CD14-positive monocyte (primary cell): ENCODE measurements at regions not wholly inside any gene's neighbourhood (a gene's known extent, or its start where the extent isn't known, plus 50 kb on each side); places are given as distances from the start of the nearest gene placed in this dataset.

Experiments
- DNase-seq, 3 donors: peaks; one replicate each; pipeline ENCODE4 v3.0.0-alpha.2; 2011 to 2022
- H2AFZ ChIP-seq: 2 replicates; pipeline ENCODE4 v1.6.0; 2012; ENCODE audit warnings: mild to moderate bottlenecking, low read depth, low read length, inconsistent platforms; ENCODE audit not compliant: insufficient read depth, poor library complexity, severe bottlenecking
- H3K27ac ChIP-seq, 2 donors: 1 replicate in 1 of 2; 2 replicates in 1 of 2; pipeline ENCODE4 v1.5.1; 2012 to 2013; ENCODE audit warnings: low read length in 2 of 2, control low read depth in 1 of 2, inconsistent platforms in 1 of 2, low read depth in 1 of 2, mild to moderate bottlenecking in 1 of 2
- H3K27me3 ChIP-seq, 2 donors: one replicate each; pipeline versions ENCODE4 v1.6.0 to v1.6.1; 2011 to 2013; ENCODE audit warnings: low read length in 2 of 2; ENCODE audit not compliant: control insufficient read depth in 2 of 2, insufficient read depth in 2 of 2
- H3K36me3 ChIP-seq, 2 donors: replicated peaks in 1 of 2; 1 replicate in 1 of 2; 2 replicates in 1 of 2; pipeline versions ENCODE4 v1.5.1 to v1.6.1; 2012 to 2013; ENCODE audit warnings: low read length in 2 of 2, control low read depth in 1 of 2, inconsistent platforms in 1 of 2, mild to moderate bottlenecking in 1 of 2; ENCODE audit not compliant: insufficient read depth in 2 of 2, control insufficient read depth in 1 of 2
- H3K4me1 ChIP-seq, 2 donors: 1 replicate in 1 of 2; 2 replicates in 1 of 2; pipeline versions ENCODE4 v1.5.1 to v1.6.1; 2012 to 2013; ENCODE audit warnings: low read length in 2 of 2, control low read depth in 1 of 2, inconsistent platforms in 1 of 2, mild to moderate bottlenecking in 1 of 2, moderate library complexity in 1 of 2; ENCODE audit not compliant: insufficient read depth in 2 of 2, control insufficient read depth in 1 of 2
- H3K4me2 ChIP-seq: replicated peaks from 2 replicates; pipeline ENCODE3; 2012; ENCODE audit warnings: low read length, moderate library complexity, mild to moderate bottlenecking; ENCODE audit not compliant: poor library complexity, severe bottlenecking; ENCODE audit errors: extremely low read depth
- H3K4me3 ChIP-seq, 3 experiments: fragments of 200-600 bp in 1 of 3; sonication (generic) in 1 of 3; replicated peaks in 1 of 3; 1 replicate in 2 of 3; 2 replicates in 1 of 3; pipeline ENCODE4 v1.5.1; 2011 to 2013; ENCODE audit warnings: low read length in 3 of 3, mild to moderate bottlenecking in 3 of 3, control low read depth in 2 of 3, low read depth in 2 of 3, inconsistent platforms in 1 of 3, moderate library complexity in 1 of 3
- H3K79me2 ChIP-seq: 2 replicates; pipeline ENCODE4 v1.6.0; 2012; ENCODE audit warnings: mild to moderate bottlenecking, control low read depth, inconsistent platforms, low read length, moderate library complexity; ENCODE audit not compliant: insufficient read depth
- H3K9ac ChIP-seq: 2 replicates; pipeline ENCODE4 v1.6.0; 2017; ENCODE audit warnings: low read length, mild to moderate bottlenecking; ENCODE audit not compliant: insufficient read depth, poor library complexity, severe bottlenecking
- H3K9me3 ChIP-seq, 2 donors: replicated peaks in 1 of 2; 1 replicate in 1 of 2; 2 replicates in 1 of 2; pipeline versions ENCODE4 v1.5.1 to v1.6.1; 2012 to 2013; ENCODE audit warnings: low read length in 2 of 2, control low read depth in 1 of 2; ENCODE audit not compliant: control insufficient read depth in 1 of 2, insufficient read depth in 1 of 2
- H4K20me1 ChIP-seq: 2 replicates; pipeline ENCODE4 v1.6.0; 2012; ENCODE audit warnings: mild to moderate bottlenecking, low read length, control low read depth, moderate library complexity; ENCODE audit not compliant: insufficient read depth
- H3K27ac Mint-ChIP-seq, 7 donors: one replicate each; pipeline ENCODE4 v1.8.0; 2020; ENCODE audit warnings: mild to moderate bottlenecking in 7 of 7, mixed read lengths in 7 of 7, moderate library complexity in 6 of 7, inconsistent platforms in 2 of 7
- H3K27me3 Mint-ChIP-seq, 3 donors: one replicate each; pipeline ENCODE4 v1.8.0; 2021 to 2022; ENCODE audit warnings: low read depth in 3 of 3, mild to moderate bottlenecking in 3 of 3, mixed read lengths in 3 of 3, moderate library complexity in 3 of 3, inconsistent platforms in 1 of 3
- H3K36me3 Mint-ChIP-seq, 2 donors: one replicate each; pipeline ENCODE4 v1.8.0; 2020; ENCODE audit warnings: mixed read lengths in 2 of 2, inconsistent platforms in 1 of 2, mild to moderate bottlenecking in 1 of 2
- H3K4me1 Mint-ChIP-seq: one replicate; pipeline ENCODE4 v1.8.0; 2020; ENCODE audit warnings: mild to moderate bottlenecking, mixed read lengths
- H3K4me3 Mint-ChIP-seq, 2 donors: one replicate each; pipeline ENCODE4 v1.8.0; 2020; ENCODE audit warnings: mild to moderate bottlenecking in 2 of 2, mixed read lengths in 2 of 2, moderate library complexity in 1 of 2
- H3K9me3 Mint-ChIP-seq, 7 donors: one replicate each; pipeline ENCODE4 v1.8.0; 2020 to 2022; ENCODE audit warnings: mixed read lengths in 7 of 7, mild to moderate bottlenecking in 6 of 7, moderate library complexity in 6 of 7, inconsistent platforms in 2 of 7
- WGBS: methylation state at CpG from one replicate; pipeline ENCODE4 v1.1.5; 2013; ENCODE audit warnings: missing lambda C conversion rate; ENCODE audit not compliant: insufficient coverage; 5-methylcytosine and 5-hydroxymethylcytosine counted together
- intact Hi-C, 2 donors: fragments of 100-400 bp; cut with micrococcal nuclease; formaldehyde crosslinking; loops; one replicate each; pipeline versions ENCODE4 v1.15.0 to v1.15.1; 2023
- TF ChIP-seq, protein P1 (sequence below): fragments of 200-600 bp; IDR thresholded peaks from one replicate; pipeline ENCODE4 v1.8.0; 2022; ENCODE audit warnings: antibody characterized with exemption, mild to moderate bottlenecking

DNA sequence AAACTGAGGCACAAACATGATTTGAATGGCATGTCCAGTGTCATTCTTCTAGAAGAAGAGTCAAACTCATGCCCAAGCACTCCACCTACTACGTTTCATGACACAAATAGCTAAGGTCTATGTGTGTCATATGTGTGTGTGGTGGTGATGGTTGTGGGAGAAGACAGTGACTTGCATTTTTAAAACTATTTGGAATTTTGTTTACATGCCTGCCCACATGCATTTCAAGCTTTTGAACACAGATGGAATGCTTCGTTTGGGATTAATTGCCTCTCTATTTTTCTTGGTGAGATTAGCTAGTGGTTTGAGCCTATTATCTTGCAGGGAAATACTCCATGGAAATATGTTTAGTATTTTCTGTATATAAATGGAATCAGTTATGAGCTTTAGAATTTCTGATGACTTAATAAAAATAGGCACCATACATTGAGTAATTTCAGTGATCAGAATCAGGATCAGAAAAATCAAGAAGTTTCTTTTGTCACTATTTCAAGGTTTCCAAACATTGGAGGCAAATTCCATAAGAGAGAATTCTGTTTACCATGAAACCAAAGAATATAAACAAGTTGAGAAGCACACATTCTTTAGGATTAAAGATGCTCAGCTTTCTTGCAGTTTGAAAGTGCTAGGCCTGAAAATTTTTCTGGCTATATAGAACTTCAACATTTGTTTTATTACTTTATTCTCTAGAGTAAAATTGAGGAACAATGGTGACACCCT lies 260.3 kb upstream of the SEMA6A start:
- TF ChIP-seq, protein P1, sequence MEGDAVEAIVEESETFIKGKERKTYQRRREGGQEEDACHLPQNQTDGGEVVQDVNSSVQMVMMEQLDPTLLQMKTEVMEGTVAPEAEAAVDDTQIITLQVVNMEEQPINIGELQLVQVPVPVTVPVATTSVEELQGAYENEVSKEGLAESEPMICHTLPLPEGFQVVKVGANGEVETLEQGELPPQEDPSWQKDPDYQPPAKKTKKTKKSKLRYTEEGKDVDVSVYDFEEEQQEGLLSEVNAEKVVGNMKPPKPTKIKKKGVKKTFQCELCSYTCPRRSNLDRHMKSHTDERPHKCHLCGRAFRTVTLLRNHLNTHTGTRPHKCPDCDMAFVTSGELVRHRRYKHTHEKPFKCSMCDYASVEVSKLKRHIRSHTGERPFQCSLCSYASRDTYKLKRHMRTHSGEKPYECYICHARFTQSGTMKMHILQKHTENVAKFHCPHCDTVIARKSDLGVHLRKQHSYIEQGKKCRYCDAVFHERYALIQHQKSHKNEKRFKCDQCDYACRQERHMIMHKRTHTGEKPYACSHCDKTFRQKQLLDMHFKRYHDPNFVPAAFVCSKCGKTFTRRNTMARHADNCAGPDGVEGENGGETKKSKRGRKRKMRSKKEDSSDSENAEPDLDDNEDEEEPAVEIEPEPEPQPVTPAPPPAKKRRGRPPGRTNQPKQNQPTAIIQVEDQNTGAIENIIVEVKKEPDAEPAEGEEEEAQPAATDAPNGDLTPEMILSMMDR = no peak

DNA sequence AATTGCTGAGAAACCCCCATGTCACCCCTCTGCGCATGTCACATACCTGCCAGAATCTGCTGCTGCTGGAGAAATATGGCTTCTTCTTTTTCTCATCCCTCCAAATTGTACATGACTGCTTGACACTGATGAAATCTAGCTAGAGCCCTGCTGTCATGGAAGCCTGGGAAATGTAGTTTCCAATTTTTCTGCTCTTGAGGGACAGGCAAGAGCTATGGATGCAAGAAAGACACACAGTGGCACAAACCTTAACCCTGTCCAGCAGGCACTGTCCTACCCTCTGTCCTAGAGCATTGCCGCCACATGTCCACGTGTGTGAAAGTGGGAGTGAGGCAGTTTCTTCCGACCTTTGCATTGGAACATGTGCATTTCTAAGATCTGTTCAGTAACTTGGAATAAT lies 255.5 kb upstream of the SEMA6A start:
- Histone ChIP-seq H3K27ac (no peak overlapping the region), H3K4me3 (no peak overlapping the region), H3K79me2 (no peaks in the 10 kb centered on the region), H3K27me3 (no peaks in the 10 kb centered on the region), H3K36me3 (no peaks in the 10 kb centered on the region), H3K4me1 (no peaks in the 10 kb centered on the region), H3K9ac (no peak overlapping the region), H3K9me3 (peaks cover 0 to 4% of the 10 kb centered on the region in 2 donors), H3K4me2 (no peak overlapping the region), H4K20me1 (no peaks in the 10 kb centered on the region), H2AFZ (no peak overlapping the region)
- Mint-ChIP-seq H3K36me3 (no peaks in the 10 kb centered on the region), H3K4me3 (no peak overlapping the region), H3K27me3 (peaks cover 0 to 5% (median 2%) of the 10 kb centered on the region in 3 donors), H3K9me3 (peaks cover 0 to 9% (median 7%) of the 10 kb centered on the region in 7 donors), H3K27ac (no peak overlapping the region), H3K4me1 (no peaks in the 10 kb centered on the region)
- intact Hi-C loops = no loop called here
- no peak for DNase-seq
- 90% methylated on average over 4 of the region's 4 CpGs for WGBS
- TF ChIP-seq, protein P1 = no peak

More for the DNA sequence above, 260.3 kb upstream of the SEMA6A start:
- Mint-ChIP-seq H3K9me3 (peaks cover 0 to 10% (median 7%) of the 10 kb centered on the region in 7 donors), H3K4me1 (no peaks in the 10 kb centered on the region), H3K36me3 (no peaks in the 10 kb centered on the region), H3K4me3 (no peak overlapping the region), H3K27ac (no peak overlapping the region), H3K27me3 (peaks cover 0 to 5% (median 0%) of the 10 kb centered on the region in 3 donors)
- intact Hi-C loops = no loop called here
- no peak overlapping the region for H3K4me2 ChIP-seq
- no peak for DNase-seq
- WGBS = no CpG with 5 or more reads among the region's 2 CpGs
- H3K9ac ChIP-seq = no peak overlapping the region
- no peaks in the 10 kb centered on the region for H3K27me3 ChIP-seq
- no peaks in the 10 kb centered on the region for H4K20me1 ChIP-seq
- H2AFZ ChIP-seq = no peak overlapping the region
- H3K4me1 ChIP-seq = no peaks in the 10 kb centered on the region
- H3K36me3 ChIP-seq = no peaks in the 10 kb centered on the region
- H3K27ac ChIP-seq = no peak overlapping the region
- peaks cover 4 to 7% of the 10 kb centered on the region in 2 donors for H3K9me3 ChIP-seq
- H3K79me2 ChIP-seq = no peaks in the 10 kb centered on the region
- H3K4me3 ChIP-seq = no peak overlapping the region
